Smooth muscle cell (in vitro differentiated cells): ENCODE measurements at regions not wholly inside any gene's neighbourhood (a gene's known extent, or its start where the extent isn't known, plus 50 kb on each side); places are given as distances from the start of the nearest gene placed in this dataset.

Experiments used
- DNase-seq: peaks from one replicate; lab custom pipeline; 2025; ENCODE audit not compliant: unreplicated experiment; lab: John Stamatoyannopoulos, UW
- H2AFZ ChIP-seq: fragments of 200-600 bp; sonication (generic); 2 replicates; pipeline ENCODE4 v1.6.0; 2016; ENCODE audit warnings: antibody characterized with exemption, low read depth, mild to moderate bottlenecking
- H3F3A ChIP-seq: fragments of 200-600 bp; sonication (generic); 2 replicates; pipeline ENCODE4 v1.6.0; 2017; ENCODE audit warnings: antibody characterized with exemption, low read depth
- H3K27ac ChIP-seq: fragments of 200-600 bp; sonication (generic); 2 replicates; pipeline ENCODE4 v1.5.1; 2016; ENCODE audit warnings: low read depth, mild to moderate bottlenecking
- H3K27me3 ChIP-seq: fragments of 200-600 bp; sonication (generic); 2 replicates; pipeline ENCODE4 v1.6.1; 2016; ENCODE audit warnings: low read depth, mild to moderate bottlenecking
- H3K36me3 ChIP-seq: fragments of 200-600 bp; sonication (generic); 2 replicates; pipeline ENCODE4 v1.5.1; 2016; ENCODE audit warnings: low read depth
- H3K4me1 ChIP-seq: fragments of 200-600 bp; sonication (generic); 2 replicates; pipeline ENCODE4 v1.5.1; 2016; ENCODE audit warnings: low read depth
- H3K4me2 ChIP-seq: fragments of 200-600 bp; sonication (generic); 2 replicates; pipeline ENCODE4 v1.6.0; 2016; ENCODE audit warnings: mild to moderate bottlenecking
- H3K4me3 ChIP-seq: fragments of 200-600 bp; sonication (generic); 2 replicates; pipeline ENCODE4 v1.5.1; 2016; ENCODE audit warnings: mild to moderate bottlenecking
- H3K79me2 ChIP-seq: fragments of 200-600 bp; sonication (generic); 2 replicates; pipeline ENCODE4 v1.6.0; 2016; ENCODE audit warnings: low read depth, mild to moderate bottlenecking
- H3K9ac ChIP-seq: fragments of 200-600 bp; sonication (generic); 2 replicates; pipeline ENCODE4 v1.6.0; 2016; ENCODE audit warnings: low read depth
- H3K9me3 ChIP-seq: fragments of 200-600 bp; sonication (generic); replicated peaks from 2 replicates; pipeline ENCODE4 v1.5.1; 2016; ENCODE audit warnings: low read depth
- H4K20me1 ChIP-seq: fragments of 200-600 bp; sonication (generic); 2 replicates; pipeline ENCODE4 v1.6.0; 2016; ENCODE audit warnings: low read depth
- WGBS: methylation state at CpG from one replicate; pipeline ENCODE4 v1.1.7; 2016; ENCODE audit warnings: low lambda C conversion rate; 5-methylcytosine and 5-hydroxymethylcytosine counted together
- TF ChIP-seq, protein P1 (sequence below): fragments of 200-600 bp; sonication (generic); IDR thresholded peaks from 2 replicates; pipeline ENCODE4 v1.5.1; 2017; ENCODE audit warnings: borderline replicate concordance, mild to moderate bottlenecking, antibody characterized with exemption; ENCODE audit not compliant: insufficient read depth, poor library complexity, severe bottlenecking

DNA sequence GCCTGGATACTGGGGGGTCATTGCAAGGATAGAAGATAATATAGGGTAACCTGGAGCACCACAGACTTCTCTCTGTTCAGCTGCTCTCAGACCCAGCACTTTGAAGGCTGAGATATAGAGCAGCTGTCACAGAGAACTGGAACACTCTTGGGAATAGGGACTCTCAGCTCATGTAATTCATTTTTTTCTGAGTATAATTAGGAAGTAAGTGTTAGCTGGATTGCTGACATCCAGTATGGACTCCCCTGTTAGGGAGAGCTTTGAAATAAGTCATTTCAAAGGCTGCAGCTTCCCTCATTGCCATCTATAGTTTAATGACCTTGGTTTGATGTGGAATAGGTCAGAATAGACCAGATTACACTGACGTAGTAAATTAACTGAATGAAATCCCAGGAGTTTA, 120.8 kb upstream of the POU2AF2 start:
- H3K9me3 ChIP-seq = no peaks in the 10 kb centered on the region
- no peak overlapping the region for H3K4me2 ChIP-seq
- no peak overlapping the region for H3K9ac ChIP-seq
- no peak overlapping the region for H3K27ac ChIP-seq
- H3K36me3 ChIP-seq = no peaks in the 10 kb centered on the region
- H2AFZ ChIP-seq = no peak overlapping the region
- TF ChIP-seq, protein P1, sequence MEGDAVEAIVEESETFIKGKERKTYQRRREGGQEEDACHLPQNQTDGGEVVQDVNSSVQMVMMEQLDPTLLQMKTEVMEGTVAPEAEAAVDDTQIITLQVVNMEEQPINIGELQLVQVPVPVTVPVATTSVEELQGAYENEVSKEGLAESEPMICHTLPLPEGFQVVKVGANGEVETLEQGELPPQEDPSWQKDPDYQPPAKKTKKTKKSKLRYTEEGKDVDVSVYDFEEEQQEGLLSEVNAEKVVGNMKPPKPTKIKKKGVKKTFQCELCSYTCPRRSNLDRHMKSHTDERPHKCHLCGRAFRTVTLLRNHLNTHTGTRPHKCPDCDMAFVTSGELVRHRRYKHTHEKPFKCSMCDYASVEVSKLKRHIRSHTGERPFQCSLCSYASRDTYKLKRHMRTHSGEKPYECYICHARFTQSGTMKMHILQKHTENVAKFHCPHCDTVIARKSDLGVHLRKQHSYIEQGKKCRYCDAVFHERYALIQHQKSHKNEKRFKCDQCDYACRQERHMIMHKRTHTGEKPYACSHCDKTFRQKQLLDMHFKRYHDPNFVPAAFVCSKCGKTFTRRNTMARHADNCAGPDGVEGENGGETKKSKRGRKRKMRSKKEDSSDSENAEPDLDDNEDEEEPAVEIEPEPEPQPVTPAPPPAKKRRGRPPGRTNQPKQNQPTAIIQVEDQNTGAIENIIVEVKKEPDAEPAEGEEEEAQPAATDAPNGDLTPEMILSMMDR = no peak
- 73% methylated on average over 1 of the region's 1 CpG for WGBS
- H4K20me1 ChIP-seq = no peaks in the 10 kb centered on the region
- H3F3A ChIP-seq = no peaks in the 10 kb centered on the region
- no peak overlapping the region for H3K4me3 ChIP-seq
- no peaks in the 10 kb centered on the region for H3K79me2 ChIP-seq
- H3K4me1 ChIP-seq = no peaks in the 10 kb centered on the region
- DNase-seq = no peak
- no peaks in the 10 kb centered on the region for H3K27me3 ChIP-seq

DNA sequence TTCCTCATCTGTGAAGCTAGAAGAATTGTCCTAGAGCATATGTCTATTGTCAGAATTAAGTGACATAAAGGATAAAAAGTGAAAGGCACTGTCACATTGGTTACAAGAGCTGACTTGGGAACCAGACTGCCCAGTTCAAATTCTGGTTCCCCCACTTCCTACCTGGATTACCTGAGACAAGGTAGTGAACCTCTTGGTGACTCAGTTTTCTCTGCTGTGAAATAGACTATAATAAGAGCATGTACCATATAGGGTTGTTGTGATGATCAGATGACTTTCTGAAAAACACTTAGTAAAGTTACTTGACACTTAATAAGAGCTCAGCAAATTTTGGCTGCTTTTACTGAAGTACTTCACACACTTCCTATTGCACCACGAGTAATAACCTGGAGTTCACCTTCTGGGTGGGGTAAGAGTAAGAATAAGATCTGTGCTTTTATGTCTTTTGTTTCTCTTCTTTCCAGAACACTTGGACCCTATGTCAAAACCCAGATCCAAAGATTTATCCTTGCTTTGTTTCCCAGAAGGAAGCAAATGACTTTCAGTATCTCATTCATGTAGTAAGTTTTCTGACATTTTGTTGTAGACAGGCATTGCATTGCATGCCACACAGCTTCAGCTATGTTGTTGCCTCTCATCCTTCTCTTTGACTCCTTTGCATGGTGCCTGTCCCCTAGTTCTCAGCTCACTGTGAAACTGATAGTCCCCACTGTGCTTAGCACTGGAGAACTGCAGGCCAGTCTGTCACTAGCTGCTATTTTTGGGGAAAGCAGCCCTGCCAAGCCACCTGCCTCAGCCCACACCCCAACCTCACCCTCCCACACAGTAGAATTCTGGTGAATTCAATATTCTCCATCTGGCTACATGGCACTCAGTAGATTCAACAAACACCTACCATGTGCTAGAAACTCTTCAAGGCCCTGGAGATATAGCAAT, 121.8 kb upstream of the POU2AF2 start:
- Histone ChIP-seq H3K79me2 (no peaks in the 10 kb centered on the region), H2AFZ (no peak overlapping the region), H3K4me1 (no peaks in the 10 kb centered on the region), H3K4me2 (no peak overlapping the region), H3K4me3 (no peak overlapping the region), H3K9ac (no peak overlapping the region), H3K27me3 (no peaks in the 10 kb centered on the region), H3F3A (no peaks in the 10 kb centered on the region), H3K27ac (no peak overlapping the region), H4K20me1 (no peaks in the 10 kb centered on the region), H3K9me3 (no peaks in the 10 kb centered on the region), H3K36me3 (no peaks in the 10 kb centered on the region)
- TF ChIP-seq, protein P1 = no peak
- 77% methylated on average over 1 of the region's 1 CpG for WGBS
- DNase-seq = no peak

DNA sequence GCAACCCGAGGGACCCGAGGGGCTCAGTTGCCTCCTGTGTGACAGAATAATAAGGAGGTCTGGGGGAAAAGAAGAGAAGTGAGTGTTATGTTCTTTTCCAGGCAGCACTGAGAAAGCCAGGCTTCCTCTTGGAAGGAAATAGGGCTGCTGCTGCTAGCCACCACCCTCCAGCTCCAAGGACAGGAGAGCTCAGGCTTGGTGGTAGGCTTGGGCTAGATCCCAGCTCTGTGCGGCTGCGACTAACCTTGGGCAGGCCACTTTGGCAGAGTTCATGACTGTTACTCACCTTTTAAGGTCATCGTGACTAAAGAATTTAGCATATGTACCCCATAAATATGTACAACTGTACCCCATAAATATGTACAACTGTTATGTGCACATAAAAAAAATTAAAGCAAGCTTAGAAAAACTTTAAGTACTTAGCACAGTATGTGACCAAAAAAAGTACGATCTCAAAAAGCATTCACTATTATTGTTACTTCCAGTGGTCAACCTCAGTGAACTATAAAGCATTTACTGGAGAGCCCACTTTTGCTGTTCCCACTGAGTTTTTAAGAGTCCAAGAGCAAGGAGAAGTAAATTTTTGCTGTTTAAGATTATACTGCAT, 124.7 kb upstream of the POU2AF2 start:
- Histone ChIP-seq H4K20me1 (no peaks in the 10 kb centered on the region), H3K27me3 (no peaks in the 10 kb centered on the region), H3K36me3 (no peaks in the 10 kb centered on the region), H2AFZ (no peak overlapping the region), H3K9ac (no peak overlapping the region), H3K9me3 (no peaks in the 10 kb centered on the region), H3K4me2 (no peak overlapping the region), H3K79me2 (no peaks in the 10 kb centered on the region), H3K4me1 (no peaks in the 10 kb centered on the region), H3K4me3 (no peak overlapping the region), H3K27ac (no peak overlapping the region), H3F3A (no peaks in the 10 kb centered on the region)
- TF ChIP-seq, protein P1 = no peak
- 95% methylated on average over 6 of the region's 6 CpGs for WGBS
- DNase-seq = no peak
